HUDEP-2 (cell line): ENCODE measurements at regions not wholly inside any gene's neighbourhood (a gene's known extent, or its start where the extent isn't known, plus 50 kb on each side); places are given as distances from the start of the nearest gene placed in this dataset.
A peak's percentile ranks its signal among the peaks of the same experiment; 100 is the strongest.

Source experiments
- DNase-seq, 76 experiments: peaks; one replicate each; lab custom pipeline; 2025; ENCODE audit not compliant: unreplicated experiment in 76 of 76; lab: John Stamatoyannopoulos, UW

GRCh38 chr17:73972901-73973300, 230.6 kb upstream of the RPL38 start:
- no peak for DNase-seq

- no peak for DNase-seq
Observed at GRCh38 chr17:73973586-73974409, 229.7 kb upstream of the RPL38 start.

- no peak for DNase-seq
Observed at GRCh38 chr17:73974536-73974935, 228.9 kb upstream of the RPL38 start.

GRCh38 chr17:73976147-73976546, 227.3 kb upstream of the RPL38 start:
- no peak for DNase-seq

GRCh38 chr17:73976676-73977521, 226.6 kb upstream of the RPL38 start:
- DNase-seq = peak in 25 of 76 experiments; percentile 3 to 77 (median 34)

GRCh38 chr17:73980517-73980916, 223.0 kb upstream of the RPL38 start:
- no peak for DNase-seq

- DNase-seq = no peak
Observed at GRCh38 chr17:73982871-73983270, 220.6 kb upstream of the RPL38 start.

- no peak for DNase-seq
Observed at GRCh38 chr17:73983621-73984400, 219.7 kb upstream of the RPL38 start.

GRCh38 chr17:73984941-73985340, 218.5 kb upstream of the RPL38 start:
- no peak for DNase-seq

GRCh38 chr17:73985466-73986015, 217.9 kb upstream of the RPL38 start:
- no peak for DNase-seq

GRCh38 chr17:73986641-73987177, 216.8 kb upstream of the RPL38 start:
- DNase-seq = no peak

- DNase-seq = no peak
Observed at GRCh38 chr17:73987395-73987794, 216.1 kb upstream of the RPL38 start.

GRCh38 chr17:73987845-73988509, 215.5 kb upstream of the RPL38 start:
- no peak for DNase-seq

- no peak for DNase-seq
Observed at GRCh38 chr17:73989671-73990070, 213.8 kb upstream of the RPL38 start.

GRCh38 chr17:73990290-73990689, 213.2 kb upstream of the RPL38 start:
- DNase-seq = no peak

GRCh38 chr17:73991260-73991659, 212.2 kb upstream of the RPL38 start:
- DNase-seq = no peak

GRCh38 chr17:73994946-73995345, 208.5 kb upstream of the RPL38 start:
- DNase-seq = no peak

GRCh38 chr17:73997059-73997458, 206.4 kb upstream of the RPL38 start:
- DNase-seq = no peak

GRCh38 chr17:73998249-73998648, 205.2 kb upstream of the RPL38 start:
- no peak for DNase-seq
